Neuronal stem cell (in vitro differentiated cells): ENCODE measurements at regions not wholly inside any gene's neighbourhood (a gene's known extent, or its start where the extent isn't known, plus 50 kb on each side); places are given as distances from the start of the nearest gene placed in this dataset.

Experiments used
- DNase-seq: peaks from one replicate; pipeline ENCODE4 v3.0.0-alpha.2; 2013; ENCODE audit warnings: low spot score
- H2AFZ ChIP-seq: one replicate; pipeline ENCODE4 v1.6.1; 2013; ENCODE audit warnings: mild to moderate bottlenecking, low read length, inconsistent platforms
- H2AK5ac ChIP-seq: 2 replicates; pipeline ENCODE4 v1.6.1; 2013; ENCODE audit warnings: low read depth, mild to moderate bottlenecking, inconsistent platforms, low read length, moderate library complexity, mixed read lengths
- H2BK120ac ChIP-seq: 2 replicates; pipeline ENCODE4 v1.6.1; 2013; ENCODE audit warnings: low read depth, mild to moderate bottlenecking, inconsistent platforms, low read length, moderate library complexity, mixed read lengths
- H2BK12ac ChIP-seq: one replicate; pipeline ENCODE4 v1.6.1; 2013; ENCODE audit warnings: low read length, inconsistent platforms
- H2BK15ac ChIP-seq: 2 replicates; pipeline ENCODE4 v1.6.1; 2013; ENCODE audit warnings: mild to moderate bottlenecking, low read length, inconsistent platforms, mixed read lengths
- H2BK5ac ChIP-seq: one replicate; pipeline ENCODE4 v1.6.1; 2013; ENCODE audit warnings: inconsistent platforms, mild to moderate bottlenecking, low read length, moderate library complexity
- H3K14ac ChIP-seq: one replicate; pipeline ENCODE4 v1.6.1; 2013; ENCODE audit warnings: low read length, inconsistent platforms
- H3K18ac ChIP-seq: 2 replicates; pipeline ENCODE4 v1.6.1; 2013; ENCODE audit warnings: low read length, inconsistent platforms
- H3K23ac ChIP-seq: 2 replicates; pipeline ENCODE4 v1.6.1; 2013; ENCODE audit warnings: low read depth, mild to moderate bottlenecking, mixed read lengths, low read length, inconsistent platforms; ENCODE audit not compliant: poor library complexity
- H3K27ac ChIP-seq: replicated peaks from 3 replicates; pipeline ENCODE4 v1.5.1; 2013; ENCODE audit warnings: low read length, inconsistent platforms
- H3K27me3 ChIP-seq, 3 experiments: 2 replicates each; pipeline ENCODE4 v1.6.1; 2013; ENCODE audit warnings: low read length in 3 of 3, mild to moderate bottlenecking in 2 of 3, inconsistent platforms in 1 of 3, low read depth in 1 of 3, mixed read lengths in 1 of 3, moderate library complexity in 1 of 3; ENCODE audit not compliant: control insufficient read depth in 3 of 3, insufficient read depth in 3 of 3
- H3K36me3 ChIP-seq, 2 donors: replicated peaks in 1 of 2; 2 replicates each; pipeline ENCODE4 v1.6.1; 2013; ENCODE audit warnings: low read length in 2 of 2; ENCODE audit not compliant: control insufficient read depth in 2 of 2, insufficient read depth in 2 of 2
- H3K4ac ChIP-seq: 2 replicates; pipeline ENCODE4 v1.6.1; 2013; ENCODE audit warnings: inconsistent platforms, mild to moderate bottlenecking, low read length, moderate library complexity
- H3K4me1 ChIP-seq, 2 donors: 1 replicate in 1 of 2; 2 replicates in 1 of 2; pipeline ENCODE4 v1.6.1; 2013; ENCODE audit warnings: low read length in 2 of 2, low read depth in 1 of 2; ENCODE audit not compliant: control insufficient read depth in 2 of 2, insufficient read depth in 1 of 2
- H3K4me2 ChIP-seq: one replicate; pipeline ENCODE4 v1.6.1; 2013; ENCODE audit warnings: mild to moderate bottlenecking, low read length, inconsistent platforms; ENCODE audit not compliant: insufficient read depth, poor library complexity, severe bottlenecking
- H3K4me3 ChIP-seq, 2 donors: 2 replicates each; pipeline ENCODE4 v1.5.1; 2013; ENCODE audit warnings: low read length in 2 of 2, mild to moderate bottlenecking in 2 of 2, inconsistent platforms in 1 of 2, moderate library complexity in 1 of 2
- H3K79me1 ChIP-seq: one replicate; pipeline ENCODE4 v1.6.1; 2013; ENCODE audit warnings: low read depth, mild to moderate bottlenecking, inconsistent platforms, low read length, moderate library complexity
- H3K9ac ChIP-seq: one replicate; pipeline ENCODE4 v1.6.1; 2013; ENCODE audit warnings: mild to moderate bottlenecking, low read depth, low read length, inconsistent platforms; ENCODE audit not compliant: poor library complexity
- H3K9me3 ChIP-seq, 2 donors: replicated peaks in 1 of 2; 2 replicates each; pipeline versions ENCODE3 to v1.6.1; 2013; ENCODE audit warnings: low read length in 2 of 2, mild to moderate bottlenecking in 2 of 2, inconsistent platforms in 1 of 2, low read depth in 1 of 2, mixed read lengths in 1 of 2, moderate library complexity in 1 of 2; ENCODE audit not compliant: control insufficient read depth in 2 of 2, insufficient read depth in 1 of 2
- H4K8ac ChIP-seq: one replicate; pipeline ENCODE4 v1.6.1; 2013; ENCODE audit warnings: low read depth, mild to moderate bottlenecking, inconsistent platforms, low read length, moderate library complexity
- H4K91ac ChIP-seq: one replicate; pipeline ENCODE4 v1.6.1; 2013; ENCODE audit warnings: low read length, low read depth, mild to moderate bottlenecking, inconsistent platforms; ENCODE audit not compliant: poor library complexity
- WGBS, 2 donors: extraction: QIAGEN DNeasy Blood & Tissue Kit; methylation state at CpG; one replicate each; pipeline ENCODE4 v1.1.7; 2013; ENCODE audit warnings: missing lambda C conversion rate in 2 of 2, mixed read lengths in 1 of 2; ENCODE audit not compliant: insufficient read length in 2 of 2, insufficient replicate concordance in 1 of 2; ENCODE audit errors: extremely low coverage in 2 of 2; 5-methylcytosine and 5-hydroxymethylcytosine counted together

DNA sequence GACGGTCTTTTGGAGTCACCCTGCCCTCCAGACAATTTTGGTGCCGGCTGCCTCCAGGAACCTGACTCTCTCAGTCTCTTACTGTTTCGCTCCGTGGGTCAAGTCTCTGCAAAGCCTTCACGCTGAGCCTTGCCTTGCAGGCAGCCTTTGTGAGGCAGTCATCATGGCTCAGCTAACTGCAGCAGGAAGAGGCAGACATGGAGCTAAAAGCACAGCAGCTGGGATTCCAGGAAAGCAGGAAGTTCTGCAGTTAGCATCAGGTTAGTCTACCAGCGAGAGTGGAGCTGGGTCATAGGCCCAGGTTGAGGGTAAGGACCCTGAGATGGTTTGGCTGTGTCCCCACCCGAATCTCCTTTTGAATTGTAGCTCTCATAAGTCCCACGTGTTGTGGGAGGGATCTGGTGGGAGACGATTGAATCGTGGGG is 305.4 kb downstream of the PCNX1 start:
- Histone ChIP-seq H3K4ac (no peak overlapping the region), H2BK120ac (no peak overlapping the region), H3K27ac (no peak overlapping the region), H3K4me3 (no peak overlapping the region), H2BK5ac (no peak overlapping the region), H3K9ac (no peak overlapping the region), H4K8ac (no peak overlapping the region), H3K79me1 (no peaks in the 10 kb centered on the region), H3K4me2 (no peak overlapping the region), H2AFZ (peak overlapping the region; percentile 85), H2AK5ac (no peak overlapping the region), H3K14ac (no peak overlapping the region), H3K27me3 (no peaks in the 10 kb centered on the region), H3K4me1 (peaks cover 4 to 6% of the 10 kb centered on the region in 2 donors), H2BK12ac (no peak overlapping the region), H3K36me3 (no peaks in the 10 kb centered on the region), H3K9me3 (peaks cover under 1 to 4% of the 10 kb centered on the region in 2 donors), H3K23ac (no peak overlapping the region), H2BK15ac (no peak overlapping the region), H4K91ac (no peak overlapping the region), H3K18ac (peak overlapping the region; percentile 53)
- no CpG with 5 or more reads among the region's 10 CpGs for WGBS, 2 donors
- no peak for DNase-seq

DNA sequence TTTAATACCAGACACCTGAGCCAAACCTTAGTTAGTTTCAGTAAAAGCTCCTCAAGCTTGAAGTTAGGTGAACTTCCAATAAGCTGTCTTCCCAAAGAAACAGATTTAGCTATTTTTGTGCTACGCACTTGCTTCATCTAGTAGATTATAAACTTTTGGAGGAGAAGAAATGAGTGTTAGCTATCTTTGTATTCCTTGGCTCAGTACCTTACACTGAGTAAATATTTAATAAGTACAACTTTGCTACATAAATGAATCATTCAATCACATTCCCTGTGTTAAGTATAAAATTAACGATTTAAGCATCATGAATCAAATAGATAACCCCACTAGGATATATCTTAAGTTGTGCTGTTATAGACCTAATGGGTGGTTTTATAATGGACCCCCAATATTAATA is 307.0 kb downstream of the PCNX1 start:
- H4K91ac ChIP-seq: no peak overlapping the region
- no peak overlapping the region for H2BK12ac ChIP-seq
- H3K36me3 ChIP-seq: no peaks in the 10 kb centered on the region
- no peak overlapping the region for H3K9ac ChIP-seq
- H3K9me3 ChIP-seq: peaks cover 2 to 4% of the 10 kb centered on the region in 2 donors
- H3K18ac ChIP-seq: no peak overlapping the region
- H3K27me3 ChIP-seq: no peaks in the 10 kb centered on the region
- no CpG with 5 or more reads among the region's 2 CpGs for WGBS, 2 donors
- H3K14ac ChIP-seq: no peak overlapping the region
- H2AFZ ChIP-seq: no peak overlapping the region
- H4K8ac ChIP-seq: no peak overlapping the region
- H3K4me2 ChIP-seq: no peak overlapping the region
- H3K27ac ChIP-seq: no peak overlapping the region
- H3K4me1 ChIP-seq: peaks cover 4 to 6% of the 10 kb centered on the region in 2 donors
- no peak for DNase-seq
- H2BK5ac ChIP-seq: no peak overlapping the region
- no peak overlapping the region for H2BK120ac ChIP-seq
- no peak overlapping the region for H3K23ac ChIP-seq
- H3K4ac ChIP-seq: no peak overlapping the region
- no peak overlapping the region for H2AK5ac ChIP-seq
- no peak overlapping the region for H2BK15ac ChIP-seq
- no peak overlapping the region for H3K4me3 ChIP-seq
- no peaks in the 10 kb centered on the region for H3K79me1 ChIP-seq

DNA sequence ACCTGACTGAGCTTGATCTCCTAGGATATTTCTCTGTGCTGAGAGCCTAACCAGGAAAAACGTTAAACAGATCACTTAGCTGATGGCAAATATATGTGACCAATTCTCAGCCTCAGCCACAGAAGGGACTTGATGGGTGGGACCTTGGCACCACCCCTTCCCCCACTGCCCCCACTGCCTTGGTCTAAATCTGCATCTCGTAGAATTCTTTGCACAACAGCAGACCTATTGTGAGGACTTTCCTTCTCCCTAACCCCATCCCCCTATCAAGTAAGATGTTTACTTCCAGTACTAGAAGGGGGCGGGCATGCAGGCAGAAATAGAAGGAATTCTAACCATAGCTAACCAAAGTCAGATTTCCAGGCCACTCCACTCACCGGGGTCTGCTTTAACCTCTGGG is 313.2 kb downstream of the PCNX1 start:
- Histone ChIP-seq H3K27me3 (no peaks in the 10 kb centered on the region), H4K8ac (no peak overlapping the region), H3K4me2 (no peak overlapping the region), H3K4ac (no peak overlapping the region), H2AFZ (no peak overlapping the region), H4K91ac (no peak overlapping the region), H3K79me1 (no peaks in the 10 kb centered on the region), H3K4me1 (no peaks in the 10 kb centered on the region), H2BK15ac (no peak overlapping the region), H3K27ac (no peak overlapping the region), H2BK5ac (no peak overlapping the region), H3K9ac (no peak overlapping the region), H3K23ac (no peak overlapping the region), H3K36me3 (no peaks in the 10 kb centered on the region), H2AK5ac (no peak overlapping the region), H3K14ac (no peak overlapping the region), H3K18ac (no peak overlapping the region), H2BK120ac (no peak overlapping the region), H3K9me3 (peaks cover 2 to 4% of the 10 kb centered on the region in 2 donors), H2BK12ac (no peak overlapping the region), H3K4me3 (no peak overlapping the region)
- DNase-seq: no peak
- WGBS, 2 donors: no CpG with 5 or more reads among the region's 4 CpGs

DNA sequence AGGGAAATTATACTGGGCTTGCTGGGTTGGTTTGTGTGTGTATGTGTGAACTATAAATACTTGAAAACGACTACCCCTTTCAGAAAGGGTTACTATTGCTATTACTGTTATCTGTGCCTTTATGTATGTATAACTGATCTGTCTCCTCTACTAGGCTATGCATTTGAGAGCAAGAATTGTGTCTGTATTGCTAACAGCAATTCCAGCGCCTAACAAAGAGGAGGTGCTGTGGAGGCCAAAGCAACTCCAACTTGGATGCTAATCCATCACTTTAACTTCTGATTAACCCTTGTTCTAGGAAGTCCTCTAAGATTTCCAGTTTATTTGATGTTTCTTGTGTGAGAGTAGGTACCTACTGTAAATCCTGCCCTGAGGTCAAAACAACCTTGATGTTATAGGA is 313.9 kb downstream of the PCNX1 start:
- DNase-seq: no peak

More for the DNA sequence above, 313.9 kb downstream of the PCNX1 start:
- no peak overlapping the region for H3K4ac ChIP-seq
- H2AFZ ChIP-seq: no peak overlapping the region
- no peaks in the 10 kb centered on the region for H3K36me3 ChIP-seq
- H4K8ac ChIP-seq: no peak overlapping the region
- no peak overlapping the region for H3K27ac ChIP-seq
- no peak overlapping the region for H4K91ac ChIP-seq
- peaks cover 2 to 4% of the 10 kb centered on the region in 2 donors for H3K9me3 ChIP-seq
- H2BK5ac ChIP-seq: no peak overlapping the region
- H2BK12ac ChIP-seq: no peak overlapping the region
- H3K4me2 ChIP-seq: no peak overlapping the region
- H3K14ac ChIP-seq: no peak overlapping the region
- H2BK120ac ChIP-seq: no peak overlapping the region
- H3K4me1 ChIP-seq: no peaks in the 10 kb centered on the region
- H2AK5ac ChIP-seq: no peak overlapping the region
- no peak overlapping the region for H3K4me3 ChIP-seq
- no peak overlapping the region for H3K18ac ChIP-seq
- WGBS, 2 donors: no CpG with 5 or more reads among the region's 2 CpGs
- no peak overlapping the region for H2BK15ac ChIP-seq
- H3K23ac ChIP-seq: no peak overlapping the region
- no peak overlapping the region for H3K9ac ChIP-seq
- no peaks in the 10 kb centered on the region for H3K79me1 ChIP-seq
- H3K27me3 ChIP-seq: no peaks in the 10 kb centered on the region
